H9 (cell line): ENCODE measurements at regions not wholly inside any gene's neighbourhood (a gene's known extent, or its start where the extent isn't known, plus 50 kb on each side); places are given as distances from the start of the nearest gene placed in this dataset.

Experiments used
- DNase-seq: peaks from one replicate; pipeline ENCODE4 v3.0.0-alpha.2; 2017
- H2AFZ ChIP-seq: one replicate; pipeline ENCODE4 v1.6.1; 2013; ENCODE audit warnings: mild to moderate bottlenecking, low read length, control low read depth, moderate library complexity
- H2AK5ac ChIP-seq: 2 replicates; pipeline ENCODE4 v1.6.1; 2013; ENCODE audit warnings: low read length, control low read depth, mixed read lengths; ENCODE audit not compliant: insufficient read length
- H2BK120ac ChIP-seq: one replicate; pipeline ENCODE4 v1.6.1; 2013; ENCODE audit warnings: low read depth, mild to moderate bottlenecking, low read length, control low read depth, inconsistent platforms; ENCODE audit not compliant: poor library complexity, severe bottlenecking
- H2BK12ac ChIP-seq: 2 replicates; pipeline ENCODE4 v1.6.1; 2013; ENCODE audit warnings: low read length, control low read depth, mixed read lengths, low read depth; ENCODE audit not compliant: insufficient read length
- H2BK15ac ChIP-seq: 2 replicates; pipeline ENCODE4 v1.6.1; 2013; ENCODE audit warnings: low read depth, low read length, control low read depth
- H2BK20ac ChIP-seq: one replicate; pipeline ENCODE4 v1.6.1; 2013; ENCODE audit warnings: low read depth, mild to moderate bottlenecking, low read length, control low read depth, inconsistent platforms; ENCODE audit not compliant: poor library complexity, severe bottlenecking
- H2BK5ac ChIP-seq: 2 replicates; pipeline ENCODE4 v1.6.1; 2013; ENCODE audit warnings: low read length, control low read depth, mixed read lengths; ENCODE audit not compliant: insufficient read length
- H3K14ac ChIP-seq: 2 replicates; pipeline ENCODE4 v1.6.1; 2013; ENCODE audit warnings: low read length, control low read depth; ENCODE audit not compliant: insufficient read depth
- H3K18ac ChIP-seq: 2 replicates; pipeline ENCODE4 v1.6.1; 2013; ENCODE audit warnings: low read depth, mild to moderate bottlenecking, mixed read lengths, low read length, control low read depth; ENCODE audit not compliant: insufficient read length
- H3K23ac ChIP-seq: 2 replicates; pipeline ENCODE4 v1.6.1; 2013; ENCODE audit warnings: low read length, control low read depth, mixed read lengths, low read depth; ENCODE audit not compliant: insufficient read length
- H3K23me2 ChIP-seq: 2 replicates; pipeline ENCODE4 v1.6.1; 2013; ENCODE audit warnings: low read depth, mild to moderate bottlenecking, mixed read lengths, low read length, control low read depth; ENCODE audit not compliant: insufficient read length, poor library complexity, severe bottlenecking
- H3K27ac ChIP-seq: 2 replicates; pipeline ENCODE4 v1.5.1; 2013; ENCODE audit warnings: low read length, control low read depth, mixed read lengths, low read depth; ENCODE audit not compliant: insufficient read length
- H3K27me3 ChIP-seq: 2 replicates; pipeline ENCODE4 v1.6.1; 2013; ENCODE audit warnings: low read length, control low read depth, inconsistent platforms; ENCODE audit not compliant: insufficient read depth
- H3K4ac ChIP-seq: 2 replicates; pipeline ENCODE4 v1.6.1; 2013; ENCODE audit warnings: low read depth, mild to moderate bottlenecking, control low read depth, inconsistent platforms, low read length, moderate library complexity
- H3K4me1 ChIP-seq: 2 replicates; pipeline ENCODE4 v1.6.1; 2013; ENCODE audit warnings: low read length, control low read depth, inconsistent platforms; ENCODE audit not compliant: insufficient read depth
- H3K4me2 ChIP-seq: 2 replicates; pipeline ENCODE4 v1.6.1; 2013; ENCODE audit warnings: low read length, control low read depth, mixed read lengths; ENCODE audit not compliant: insufficient read length, insufficient read depth
- H3K56ac ChIP-seq: 2 replicates; pipeline ENCODE4 v1.6.1; 2013; ENCODE audit warnings: low read depth, mild to moderate bottlenecking, mixed read lengths, low read length, control low read depth; ENCODE audit not compliant: insufficient read length
- H3K79me1 ChIP-seq: 2 replicates; pipeline ENCODE4 v1.6.1; 2013; ENCODE audit warnings: low read depth, mild to moderate bottlenecking, moderate library complexity, low read length, control low read depth, inconsistent platforms; ENCODE audit not compliant: insufficient read depth, poor library complexity, severe bottlenecking
- H3K79me2 ChIP-seq: 2 replicates; pipeline ENCODE4 v1.6.1; 2013; ENCODE audit warnings: low read length, control low read depth, inconsistent platforms; ENCODE audit not compliant: insufficient read depth
- H3K9ac ChIP-seq: 2 replicates; pipeline ENCODE4 v1.6.1; 2013; ENCODE audit warnings: low read length, control low read depth, mixed read lengths; ENCODE audit not compliant: insufficient read length; ENCODE audit errors: extremely low read depth
- H3K9me3 ChIP-seq: one replicate; pipeline ENCODE4 v1.6.1; 2013; ENCODE audit warnings: low read depth, low read length, inconsistent platforms; ENCODE audit not compliant: control insufficient read depth
- H3T11ph ChIP-seq: one replicate; pipeline ENCODE4 v1.6.1; 2013; ENCODE audit warnings: mild to moderate bottlenecking, low read length, control low read depth, inconsistent platforms
- H4K20me1 ChIP-seq: one replicate; pipeline ENCODE4 v1.6.1; 2013; ENCODE audit not compliant: control insufficient read depth, insufficient read length, insufficient read depth
- H4K5ac ChIP-seq: 2 replicates; pipeline ENCODE4 v1.6.1; 2013; ENCODE audit warnings: low read depth, mild to moderate bottlenecking, mixed read lengths, low read length, control low read depth; ENCODE audit not compliant: insufficient read length
- H4K8ac ChIP-seq: replicated peaks from 2 replicates; pipeline ENCODE4 v1.6.1; 2013; ENCODE audit warnings: low read length, control low read depth, mixed read lengths, low read depth; ENCODE audit not compliant: insufficient read length
- H4K91ac ChIP-seq: 2 replicates; pipeline ENCODE4 v1.6.1; 2013; ENCODE audit warnings: low read depth, mild to moderate bottlenecking, moderate library complexity, mixed read lengths, low read length, control low read depth; ENCODE audit not compliant: insufficient read length
- H3K27ac Mint-ChIP-seq, 3 experiments: 2 replicates in 2 of 3; 3 replicates in 1 of 3; pipeline ENCODE4 v1.8.0; 2020 to 2021; ENCODE audit warnings: mixed read lengths in 3 of 3, mild to moderate bottlenecking in 1 of 3, moderate library complexity in 1 of 3
- H3K27me3 Mint-ChIP-seq: 2 replicates; pipeline ENCODE4 v1.8.0; 2021; ENCODE audit warnings: low read depth, mild to moderate bottlenecking, moderate library complexity, mixed read lengths
- H3K36me3 Mint-ChIP-seq, 3 experiments: 2 replicates in 2 of 3; 3 replicates in 1 of 3; pipeline ENCODE4 v1.8.0; 2020 to 2021; ENCODE audit warnings: low read depth in 3 of 3, mixed read lengths in 3 of 3; ENCODE audit not compliant: insufficient read depth in 1 of 3
- H3K4me1 Mint-ChIP-seq, 2 experiments: 2 replicates each; pipeline ENCODE4 v1.8.0; 2020; ENCODE audit warnings: mixed read lengths in 2 of 2
- H3K4me3 Mint-ChIP-seq, 2 experiments: 2 replicates in 1 of 2; 3 replicates in 1 of 2; pipeline ENCODE4 v1.8.0; 2020 to 2021; ENCODE audit warnings: mild to moderate bottlenecking in 2 of 2, mixed read lengths in 2 of 2, moderate library complexity in 1 of 2
- H3K9me3 Mint-ChIP-seq, 2 experiments: 2 replicates in 1 of 2; 3 replicates in 1 of 2; pipeline ENCODE4 v1.8.0; 2020; ENCODE audit warnings: mild to moderate bottlenecking in 2 of 2, mixed read lengths in 2 of 2, moderate library complexity in 1 of 2
- CTCF ChIP-seq: fragments of 200-600 bp; sonication (generic); conservative IDR thresholded peaks from 3 replicates; pipeline ENCODE4 v1.8.0; 2021; ENCODE audit warnings: antibody characterized with exemption, mild to moderate bottlenecking
- WGBS: extraction: QIAGEN DNeasy Blood & Tissue Kit; methylation state at CpG from one replicate; pipeline ENCODE4 v1.1.7; 2013; ENCODE audit warnings: missing lambda C conversion rate, low lambda C conversion rate, mixed read lengths; ENCODE audit not compliant: insufficient read length; ENCODE audit errors: extremely low coverage; 5-methylcytosine and 5-hydroxymethylcytosine counted together

- H4K5ac ChIP-seq = no peak overlapping the region
- no peaks in the 10 kb centered on the region; a peak in 1 of 5 replicates for H3K9me3 Mint-ChIP-seq
- no peak overlapping the region for H3K18ac ChIP-seq
- no peak overlapping the region for H2BK12ac ChIP-seq
- no peak overlapping the region; a peak in 2 of 7 replicates for H3K27ac Mint-ChIP-seq
- DNase-seq = no peak
- WGBS = no CpG with 5 or more reads among the region's 4 CpGs
- H3K9ac ChIP-seq = no peak overlapping the region
- H3K79me1 ChIP-seq = no peaks in the 10 kb centered on the region
- no peak overlapping the region for H3K23ac ChIP-seq
- H3K4me1 Mint-ChIP-seq = peaks cover 9 to 12% of the 10 kb centered on the region in 2 experiments
- H2AFZ ChIP-seq = no peak overlapping the region
- no peak overlapping the region; a peak in 1 of 5 replicates for H3K4me3 Mint-ChIP-seq
- no peaks in the 10 kb centered on the region for H3K27me3 Mint-ChIP-seq
- no peaks in the 10 kb centered on the region for H3K23me2 ChIP-seq
- H2BK15ac ChIP-seq = no peak overlapping the region
- no peak overlapping the region for H2BK5ac ChIP-seq
- no peak overlapping the region for H3T11ph ChIP-seq
- no peak overlapping the region for H4K8ac ChIP-seq
- H2AK5ac ChIP-seq = no peak overlapping the region
- H3K36me3 Mint-ChIP-seq = no peaks in the 10 kb centered on the region; a peak in 1 of 7 replicates
- H3K4me2 ChIP-seq = no peak overlapping the region
- H2BK20ac ChIP-seq = no peak overlapping the region
- H3K79me2 ChIP-seq = no peaks in the 10 kb centered on the region
- no peak overlapping the region for H3K56ac ChIP-seq
- H3K27me3 ChIP-seq = no peaks in the 10 kb centered on the region
- H3K9me3 ChIP-seq = no peaks in the 10 kb centered on the region
- no peaks in the 10 kb centered on the region for H4K20me1 ChIP-seq
- H3K4ac ChIP-seq = no peak overlapping the region
- H2BK120ac ChIP-seq = no peak overlapping the region
- no peak overlapping the region for H3K14ac ChIP-seq
- TF ChIP-seq CTCF = no peak
- H3K27ac ChIP-seq = no peak overlapping the region
- H3K4me1 ChIP-seq = no peaks in the 10 kb centered on the region
- no peak overlapping the region for H4K91ac ChIP-seq
Measured at GRCh38 chr5:72020161-72020983, 86.9 kb upstream of the MAP1B start.
